NCI-H2227 (cell line): ENCODE measurements at regions not wholly inside any gene's neighbourhood (a gene's known extent, or its start where the extent isn't known, plus 50 kb on each side); places are given as distances from the start of the nearest gene placed in this dataset.

Experiments
- DNase-seq: peaks from one replicate; lab custom pipeline; 2025; ENCODE audit not compliant: unreplicated experiment; lab: John Stamatoyannopoulos, UW

- no peak for DNase-seq
Observed at GRCh38 chr12:115407723-115408122, 723.7 kb upstream of the TBX3 start.

- DNase-seq, result no peak
Observed at GRCh38 chr12:115407036-115407435, 723.1 kb upstream of the TBX3 start.

GRCh38 chr12:115405471-115405860 lies 721.5 kb upstream of the TBX3 start:
- DNase-seq, result no peak

GRCh38 chr12:115404761-115405470 lies 720.9 kb upstream of the TBX3 start:
- no peak for DNase-seq

GRCh38 chr12:115403689-115404088 lies 719.7 kb upstream of the TBX3 start:
- no peak for DNase-seq

GRCh38 chr12:115403253-115403652 lies 719.3 kb upstream of the TBX3 start:
- no peak for DNase-seq

- no peak for DNase-seq
Observed at GRCh38 chr12:115402443-115403180, 718.6 kb upstream of the TBX3 start.

- no peak for DNase-seq
Observed at GRCh38 chr12:115401761-115402160, 717.8 kb upstream of the TBX3 start.

- no peak for DNase-seq
Observed at GRCh38 chr12:115400011-115400410, 716.0 kb upstream of the TBX3 start.

- no peak for DNase-seq
Observed at GRCh38 chr12:115398311-115398781, 714.4 kb upstream of the TBX3 start.

GRCh38 chr12:115396567-115396966 lies 712.6 kb upstream of the TBX3 start:
- no peak for DNase-seq

- no peak for DNase-seq
Observed at GRCh38 chr12:115394496-115395220, 710.7 kb upstream of the TBX3 start.

- no peak for DNase-seq
Observed at GRCh38 chr12:115388139-115388538, 704.2 kb upstream of the TBX3 start.

- DNase-seq, result no peak
Observed at GRCh38 chr12:115387467-115387901, 703.5 kb upstream of the TBX3 start.

- DNase-seq, result no peak
Observed at GRCh38 chr12:115386946-115387345, 703.0 kb upstream of the TBX3 start.

- no peak for DNase-seq
Observed at GRCh38 chr12:115385141-115385540, 701.2 kb upstream of the TBX3 start.

GRCh38 chr12:115384391-115384790 lies 700.4 kb upstream of the TBX3 start:
- no peak for DNase-seq

GRCh38 chr12:115383668-115384067 lies 699.7 kb upstream of the TBX3 start:
- DNase-seq, result no peak

- DNase-seq, result no peak
Observed at GRCh38 chr12:115382681-115383080, 698.7 kb upstream of the TBX3 start.

- no peak for DNase-seq
Observed at GRCh38 chr12:115380546-115381120, 696.7 kb upstream of the TBX3 start.

- DNase-seq, result no peak
Observed at GRCh38 chr12:115378291-115378690, 694.3 kb upstream of the TBX3 start.
